ENCODE measurements at regions not wholly inside any gene's neighbourhood (a gene's known extent, or its start where the extent isn't known, plus 50 kb on each side); places are given as distances from the start of the nearest gene placed in this dataset.

- no peaks in the 10 kb centered on the region for H3K36me3 Mint-ChIP-seq
- H3K9me3 Mint-ChIP-seq, result peaks cover 3% of the 10 kb centered on the region
- TF ChIP-seq, protein P1, sequence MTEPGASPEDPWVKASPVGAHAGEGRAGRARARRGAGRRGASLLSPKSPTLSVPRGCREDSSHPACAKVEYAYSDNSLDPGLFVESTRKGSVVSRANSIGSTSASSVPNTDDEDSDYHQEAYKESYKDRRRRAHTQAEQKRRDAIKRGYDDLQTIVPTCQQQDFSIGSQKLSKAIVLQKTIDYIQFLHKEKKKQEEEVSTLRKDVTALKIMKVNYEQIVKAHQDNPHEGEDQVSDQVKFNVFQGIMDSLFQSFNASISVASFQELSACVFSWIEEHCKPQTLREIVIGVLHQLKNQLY (CRISPR knock-in tag; IDR thresholded peaks at IDR 0.05), result no peak
- TF ChIP-seq, protein P2, sequence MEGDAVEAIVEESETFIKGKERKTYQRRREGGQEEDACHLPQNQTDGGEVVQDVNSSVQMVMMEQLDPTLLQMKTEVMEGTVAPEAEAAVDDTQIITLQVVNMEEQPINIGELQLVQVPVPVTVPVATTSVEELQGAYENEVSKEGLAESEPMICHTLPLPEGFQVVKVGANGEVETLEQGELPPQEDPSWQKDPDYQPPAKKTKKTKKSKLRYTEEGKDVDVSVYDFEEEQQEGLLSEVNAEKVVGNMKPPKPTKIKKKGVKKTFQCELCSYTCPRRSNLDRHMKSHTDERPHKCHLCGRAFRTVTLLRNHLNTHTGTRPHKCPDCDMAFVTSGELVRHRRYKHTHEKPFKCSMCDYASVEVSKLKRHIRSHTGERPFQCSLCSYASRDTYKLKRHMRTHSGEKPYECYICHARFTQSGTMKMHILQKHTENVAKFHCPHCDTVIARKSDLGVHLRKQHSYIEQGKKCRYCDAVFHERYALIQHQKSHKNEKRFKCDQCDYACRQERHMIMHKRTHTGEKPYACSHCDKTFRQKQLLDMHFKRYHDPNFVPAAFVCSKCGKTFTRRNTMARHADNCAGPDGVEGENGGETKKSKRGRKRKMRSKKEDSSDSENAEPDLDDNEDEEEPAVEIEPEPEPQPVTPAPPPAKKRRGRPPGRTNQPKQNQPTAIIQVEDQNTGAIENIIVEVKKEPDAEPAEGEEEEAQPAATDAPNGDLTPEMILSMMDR (IDR thresholded peaks at IDR 0.05), result peak; percentile 45; the same call in 1 of the 2 replicates
- no peak overlapping the region for H3K4me3 Mint-ChIP-seq
- POLR2A ChIA-PET, result interaction anchor here (0.5 kb wide), 1 partner anchor 94 kb away, joined by 4 read pairs; no protein-coding TSS in a partner anchor
- H3K4me1 Mint-ChIP-seq, result peaks cover 13% of the 10 kb centered on the region
- H3K27me3 Mint-ChIP-seq (ENCODE audit: low read depth), result no peaks in the 10 kb centered on the region
- DNase-seq (ENCODE audit: low spot score) (no peak), ATAC-seq (peak; percentile 74)
- CTCF ChIA-PET, result interaction anchor here (0.9 to 3.7 kb wide), 6 partner anchors 8 to 340 kb away, joined by 3 to 29 read pairs (median 4); partner anchors contain the start of gene PDZRN3
- H3K27ac Mint-ChIP-seq, result no peak overlapping the region
These were observed 223.6 kb upstream of the PDZRN3 start for GRCh38 chr3:73848173-73848906.

- ChIA-PET POLR2A (no interaction called here), CTCF (interaction anchor here (0.6 to 3.7 kb wide), 5 partner anchors 12 to 618 kb away, joined by 3 to 29 read pairs (median 3); partner anchors contain the start of gene PDZRN3)
- DNase-seq (ENCODE audit: low spot score) (no peak), ATAC-seq (no peak)
- Mint-ChIP-seq H3K9me3 (peaks cover 7% of the 10 kb centered on the region), H3K4me1 (peaks cover 13% of the 10 kb centered on the region), H3K27ac (no peak overlapping the region), H3K36me3 (no peaks in the 10 kb centered on the region), H3K27me3 (ENCODE audit: low read depth) (no peaks in the 10 kb centered on the region), H3K4me3 (no peak overlapping the region)
- TF ChIP-seq MAX (CRISPR knock-in tag; IDR thresholded peaks at IDR 0.05), result no peak
- TF ChIP-seq CDX4 (CRISPR knock-in tag; IDR thresholded peaks at IDR 0.05; ENCODE audit: borderline replicate concordance), result no peak
- TF ChIP-seq FOXP4 (CRISPR knock-in tag; IDR thresholded peaks at IDR 0.05), result no peak
- no peak for TF ChIP-seq ZNF396 (CRISPR knock-in tag; IDR thresholded peaks at IDR 0.05; ENCODE audit: borderline replicate concordance)
- no peak for TF ChIP-seq FOXJ3 (CRISPR knock-in tag; IDR thresholded peaks at IDR 0.05; ENCODE audit: borderline replicate concordance)
- TF ChIP-seq ZNF416 (CRISPR knock-in tag; IDR thresholded peaks at IDR 0.05), result no peak
- TF ChIP-seq, protein P3, sequence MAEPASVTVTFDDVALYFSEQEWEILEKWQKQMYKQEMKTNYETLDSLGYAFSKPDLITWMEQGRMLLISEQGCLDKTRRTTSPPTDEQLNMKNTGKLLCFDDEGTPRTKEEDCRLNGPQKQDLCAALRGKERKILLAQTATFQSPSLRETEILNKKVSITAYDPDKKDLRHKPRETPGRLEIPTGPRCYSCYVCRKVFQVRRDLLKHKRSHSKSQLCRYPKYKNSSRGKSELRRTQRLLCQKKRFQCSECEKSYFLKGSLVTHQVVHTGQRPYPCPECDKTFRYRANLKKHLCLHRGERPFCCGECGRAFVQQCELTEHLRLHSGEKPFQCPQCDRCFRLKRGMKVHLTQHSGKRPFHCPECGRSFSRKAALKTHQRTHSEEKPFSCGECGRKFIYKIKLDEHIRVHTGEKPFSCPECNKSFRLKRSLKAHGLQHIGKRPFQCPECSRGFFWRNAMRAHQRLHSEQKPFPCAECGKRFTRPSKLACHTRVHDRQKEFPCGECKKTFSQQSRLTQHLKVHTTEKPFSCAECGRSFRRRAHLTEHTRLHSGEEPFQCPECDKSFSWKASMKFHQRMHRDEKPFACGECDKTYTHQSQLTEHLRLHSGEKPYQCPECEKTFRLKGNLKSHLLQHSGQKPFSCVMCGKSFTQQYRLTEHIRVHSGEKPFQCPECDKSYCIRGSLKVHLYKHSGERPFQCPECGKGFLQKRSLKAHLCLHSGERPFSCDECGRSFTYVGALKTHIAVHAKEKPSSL (CRISPR knock-in tag; conservative IDR thresholded peaks at IDR 0.05), result no peak
- TF ChIP-seq, protein P4, sequence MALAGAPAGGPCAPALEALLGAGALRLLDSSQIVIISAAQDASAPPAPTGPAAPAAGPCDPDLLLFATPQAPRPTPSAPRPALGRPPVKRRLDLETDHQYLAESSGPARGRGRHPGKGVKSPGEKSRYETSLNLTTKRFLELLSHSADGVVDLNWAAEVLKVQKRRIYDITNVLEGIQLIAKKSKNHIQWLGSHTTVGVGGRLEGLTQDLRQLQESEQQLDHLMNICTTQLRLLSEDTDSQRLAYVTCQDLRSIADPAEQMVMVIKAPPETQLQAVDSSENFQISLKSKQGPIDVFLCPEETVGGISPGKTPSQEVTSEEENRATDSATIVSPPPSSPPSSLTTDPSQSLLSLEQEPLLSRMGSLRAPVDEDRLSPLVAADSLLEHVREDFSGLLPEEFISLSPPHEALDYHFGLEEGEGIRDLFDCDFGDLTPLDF (CRISPR knock-in tag; IDR thresholded peaks at IDR 0.05), result no peak
- TF ChIP-seq ZNF121 (CRISPR knock-in tag; IDR thresholded peaks at IDR 0.05), result no peak
- no peak for TF ChIP-seq FOXP1 (CRISPR knock-in tag; IDR thresholded peaks at IDR 0.05; ENCODE audit: borderline replicate concordance)
- TF ChIP-seq ZNF138 (CRISPR knock-in tag; conservative IDR thresholded peaks at IDR 0.05), result no peak
- TF ChIP-seq GABPB1 (CRISPR knock-in tag; IDR thresholded peaks at IDR 0.05), result no peak
- TF ChIP-seq SP1 (CRISPR knock-in tag; conservative IDR thresholded peaks at IDR 0.05), result no peak
- TF ChIP-seq MXD4 (CRISPR knock-in tag; IDR thresholded peaks at IDR 0.05; ENCODE audit: borderline replicate concordance), result no peak
These were observed 222.2 kb upstream of the PDZRN3 start for GRCh38 chr3:73846951-73847350.
